Uterus (tissue), 3 donors: ENCODE measurements at regions not wholly inside any gene's neighbourhood (a gene's known extent, or its start where the extent isn't known, plus 50 kb on each side); places are given as distances from the start of the nearest gene placed in this dataset.

Source experiments
- DNase-seq, 2 donors: peaks; one replicate each; pipeline ENCODE4 v3.0.0-alpha.2; 2019 to 2020
- H3K27ac ChIP-seq, 2 donors: fragments of 200-600 bp; sonication (generic); 1 replicate in 1 of 2; 2 replicates in 1 of 2; pipeline ENCODE4 v1.5.1; 2016 to 2018
- H3K27me3 ChIP-seq, 2 donors: fragments of 200-600 bp; sonication (generic); one replicate each; pipeline ENCODE4 v1.5.1; 2018 to 2019; ENCODE audit warnings: control low read depth in 1 of 2
- H3K36me3 ChIP-seq, 2 donors: fragments of 200-600 bp; sonication (generic); one replicate each; pipeline ENCODE4 v1.5.1; 2019; ENCODE audit warnings: control low read depth in 1 of 2
- H3K4me1 ChIP-seq, 2 donors: fragments of 200-600 bp; sonication (generic); one replicate each; pipeline ENCODE4 v1.5.1; 2018 to 2019; ENCODE audit warnings: control low read depth in 1 of 2
- H3K4me3 ChIP-seq, 2 donors: fragments of 200-600 bp; sonication (generic); 1 replicate in 1 of 2; 2 replicates in 1 of 2; pipeline ENCODE4 v1.5.1; 2018 to 2019; ENCODE audit warnings: mild to moderate bottlenecking in 1 of 2
- H3K9me3 ChIP-seq, 2 donors: fragments of 200-600 bp; sonication (generic); one replicate each; pipeline ENCODE4 v1.5.1; 2019; ENCODE audit warnings: control low read depth in 1 of 2
- CTCF ChIP-seq, 4 experiments: fragments of 200-600 bp in 2 of 4; fragments of 450-650 bp in 2 of 4; sonication (generic) in 2 of 4; IDR thresholded peaks; one replicate each; pipeline ENCODE4 v1.5.1; 2016 to 2019; ENCODE audit warnings: antibody characterized with exemption in 4 of 4, mild to moderate bottlenecking in 2 of 4, moderate library complexity in 1 of 4
- POLR2A ChIP-seq, 2 donors: fragments of 450-650 bp; IDR thresholded peaks; one replicate each; pipeline ENCODE4 v1.6.1; 2016; ENCODE audit warnings: antibody characterized with exemption in 2 of 2, mild to moderate bottlenecking in 1 of 2, moderate library complexity in 1 of 2
- intact Hi-C: fragments of 100-400 bp; cut with DNase I; formaldehyde crosslinking; loops from one replicate; pipeline ENCODE4 v1.15.1; 2023; ENCODE audit warnings: low total_unique reads
- donor health status: DM: yes; HTN: yes; CAD: no.

GRCh38 chr3:167109746-167110145, 270.4 kb downstream of the ZBBX start:
- no peak for TF ChIP-seq CTCF (IDR thresholded peaks at IDR 0.05)
- no peak for TF ChIP-seq POLR2A (IDR thresholded peaks at IDR 0.05)
- Histone ChIP-seq H3K27me3 (no peaks in the 10 kb centered on the region), H3K4me3 (no peak overlapping the region), H3K4me1 (no peaks in the 10 kb centered on the region), H3K27ac (no peak overlapping the region), H3K36me3 (no peaks in the 10 kb centered on the region), H3K9me3 (no peaks in the 10 kb centered on the region)
- no peak for DNase-seq
- intact Hi-C loops = no loop called here

GRCh38 chr3:167106456-167106855, 273.6 kb downstream of the ZBBX start:
- intact Hi-C loops = no loop called here
- H3K9me3 ChIP-seq = no peaks in the 10 kb centered on the region
- no peak overlapping the region for H3K4me3 ChIP-seq
- no peak for DNase-seq
- TF ChIP-seq POLR2A (IDR thresholded peaks at IDR 0.05) (no peak), CTCF (IDR thresholded peaks at IDR 0.05) (no peak)
- no peaks in the 10 kb centered on the region for H3K27me3 ChIP-seq
- H3K36me3 ChIP-seq = no peaks in the 10 kb centered on the region
- no peak overlapping the region for H3K27ac ChIP-seq
- H3K4me1 ChIP-seq = no peaks in the 10 kb centered on the region

- H3K27ac ChIP-seq = no peak overlapping the region
- no peaks in the 10 kb centered on the region for H3K27me3 ChIP-seq
- H3K4me3 ChIP-seq = no peak overlapping the region
- no peaks in the 10 kb centered on the region for H3K4me1 ChIP-seq
- no peaks in the 10 kb centered on the region for H3K36me3 ChIP-seq
- intact Hi-C loops = no loop called here
- DNase-seq = no peak
- no peaks in the 10 kb centered on the region for H3K9me3 ChIP-seq
- TF ChIP-seq CTCF (IDR thresholded peaks at IDR 0.05) = no peak
- TF ChIP-seq POLR2A (IDR thresholded peaks at IDR 0.05) = no peak
Observed at GRCh38 chr3:167102071-167102470, 278.0 kb downstream of the ZBBX start.

GRCh38 chr3:167100651-167101050, 279.4 kb downstream of the ZBBX start:
- no peak for TF ChIP-seq POLR2A (IDR thresholded peaks at IDR 0.05)
- no peak for TF ChIP-seq CTCF (IDR thresholded peaks at IDR 0.05)
- no peaks in the 10 kb centered on the region for H3K4me1 ChIP-seq
- H3K27me3 ChIP-seq = no peaks in the 10 kb centered on the region
- H3K4me3 ChIP-seq = no peak overlapping the region
- intact Hi-C loops = no loop called here
- no peaks in the 10 kb centered on the region for H3K9me3 ChIP-seq
- H3K27ac ChIP-seq = no peak overlapping the region
- DNase-seq = no peak
- no peaks in the 10 kb centered on the region for H3K36me3 ChIP-seq

GRCh38 chr3:167100200-167100599, 279.9 kb downstream of the ZBBX start:
- Histone ChIP-seq H3K27me3 (no peaks in the 10 kb centered on the region), H3K36me3 (no peaks in the 10 kb centered on the region), H3K9me3 (no peaks in the 10 kb centered on the region), H3K4me1 (no peaks in the 10 kb centered on the region), H3K4me3 (no peak overlapping the region), H3K27ac (no peak overlapping the region)
- intact Hi-C loops = no loop called here
- TF ChIP-seq POLR2A (IDR thresholded peaks at IDR 0.05) = no peak
- no peak for TF ChIP-seq CTCF (IDR thresholded peaks at IDR 0.05)
- no peak for DNase-seq
